ENCODE measurements at regions not wholly inside any gene's neighbourhood (a gene's known extent, or its start where the extent isn't known, plus 50 kb on each side); places are given as distances from the start of the nearest gene placed in this dataset.

DNA sequence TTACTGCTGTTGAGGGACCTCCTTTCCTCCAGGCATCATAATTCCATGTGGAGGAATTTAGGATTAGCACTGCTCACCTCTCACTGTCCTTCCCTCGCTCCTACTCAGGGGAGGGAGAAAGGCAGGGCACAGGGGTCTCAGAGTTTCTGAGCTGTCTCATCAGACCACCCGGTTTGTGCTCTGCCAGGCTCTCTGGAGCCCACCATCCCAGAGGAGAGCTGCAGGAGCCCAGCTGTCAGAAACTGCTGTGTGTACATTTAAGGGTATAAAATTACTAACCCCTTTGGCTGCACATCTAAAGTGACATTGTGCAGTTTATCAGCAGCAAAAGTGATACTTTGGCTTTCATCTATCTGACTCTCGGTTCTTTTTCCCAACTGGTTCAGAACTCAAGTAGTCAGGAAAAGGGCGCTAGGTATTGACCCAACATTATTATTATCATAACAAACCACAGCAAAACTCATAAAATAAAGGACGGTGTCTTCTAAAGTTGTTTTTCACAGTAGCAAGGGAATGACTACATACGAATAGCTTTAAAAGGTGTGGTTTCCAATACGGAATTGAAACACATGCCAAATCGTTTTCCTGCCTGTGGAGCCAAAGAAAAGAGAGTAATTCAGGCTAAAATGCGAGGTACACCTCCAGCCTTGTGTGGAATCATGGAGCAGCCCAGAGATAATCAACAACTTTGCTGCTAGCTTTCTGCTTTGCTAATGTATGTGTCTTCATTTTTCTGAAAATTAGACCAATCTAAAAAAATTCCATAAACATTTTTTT lies 348.1 kb downstream of the TMEM167A start:
- no peak for DNase-seq
- no peak overlapping the region for H3K4me3 ChIP-seq
- no peaks in the 10 kb centered on the region for H3K4me1 ChIP-seq
- intact Hi-C loops (cut with DNase I), result no loop called here
- TF ChIP-seq, protein P1, sequence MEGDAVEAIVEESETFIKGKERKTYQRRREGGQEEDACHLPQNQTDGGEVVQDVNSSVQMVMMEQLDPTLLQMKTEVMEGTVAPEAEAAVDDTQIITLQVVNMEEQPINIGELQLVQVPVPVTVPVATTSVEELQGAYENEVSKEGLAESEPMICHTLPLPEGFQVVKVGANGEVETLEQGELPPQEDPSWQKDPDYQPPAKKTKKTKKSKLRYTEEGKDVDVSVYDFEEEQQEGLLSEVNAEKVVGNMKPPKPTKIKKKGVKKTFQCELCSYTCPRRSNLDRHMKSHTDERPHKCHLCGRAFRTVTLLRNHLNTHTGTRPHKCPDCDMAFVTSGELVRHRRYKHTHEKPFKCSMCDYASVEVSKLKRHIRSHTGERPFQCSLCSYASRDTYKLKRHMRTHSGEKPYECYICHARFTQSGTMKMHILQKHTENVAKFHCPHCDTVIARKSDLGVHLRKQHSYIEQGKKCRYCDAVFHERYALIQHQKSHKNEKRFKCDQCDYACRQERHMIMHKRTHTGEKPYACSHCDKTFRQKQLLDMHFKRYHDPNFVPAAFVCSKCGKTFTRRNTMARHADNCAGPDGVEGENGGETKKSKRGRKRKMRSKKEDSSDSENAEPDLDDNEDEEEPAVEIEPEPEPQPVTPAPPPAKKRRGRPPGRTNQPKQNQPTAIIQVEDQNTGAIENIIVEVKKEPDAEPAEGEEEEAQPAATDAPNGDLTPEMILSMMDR (IDR thresholded peaks at IDR 0.05), result no peak
- H3K27ac ChIP-seq, result no peak overlapping the region
- WGBS, 3 donors, result 35 to 41% (median 38%) methylated on average over 9 of the region's 9 CpGs
- ATAC-seq, result no peak
- no peaks in the 10 kb centered on the region for H3K9me3 ChIP-seq
- H3K27me3 ChIP-seq (ENCODE audit: insufficient read depth in 3 of 3, low read length in 2 of 3), result no peaks in the 10 kb centered on the region
- no peaks in the 10 kb centered on the region for H3K36me3 ChIP-seq (ENCODE audit: insufficient read depth in 1 of 2, low read depth in 1 of 2)

DNA sequence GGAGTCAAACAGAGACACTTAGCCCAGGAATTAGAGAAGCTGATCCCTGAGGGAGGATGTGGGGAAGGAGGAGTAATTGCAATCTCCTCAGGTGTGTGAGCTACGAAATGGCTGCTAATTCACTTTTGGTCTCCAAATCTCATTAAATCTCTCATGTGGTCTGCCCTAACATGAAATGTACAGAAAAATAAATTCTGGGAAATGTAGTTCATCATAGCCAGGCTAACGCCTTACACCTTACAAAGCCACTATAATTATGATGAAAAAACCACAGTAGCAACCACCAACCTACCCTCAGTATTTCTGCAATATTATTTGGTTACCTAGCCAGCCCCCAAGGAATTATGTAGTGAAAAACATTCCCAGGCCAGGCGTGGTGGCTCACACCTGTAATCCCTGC lies 354.0 kb downstream of the TMEM167A start:
- H3K9me3 ChIP-seq, result no peaks in the 10 kb centered on the region
- no peaks in the 10 kb centered on the region for H3K4me1 ChIP-seq
- WGBS, 3 donors, result 93 to 96% (median 93%) methylated on average over 3 of the region's 3 CpGs
- ATAC-seq (no peak), DNase-seq (no peak)
- intact Hi-C loops (cut with DNase I), result no loop called here
- TF ChIP-seq, protein P1 (IDR thresholded peaks at IDR 0.05), result no peak
- no peaks in the 10 kb centered on the region for H3K27me3 ChIP-seq (ENCODE audit: insufficient read depth in 3 of 3, low read length in 2 of 3)
- no peaks in the 10 kb centered on the region for H3K36me3 ChIP-seq (ENCODE audit: insufficient read depth in 1 of 2, low read depth in 1 of 2)
- H3K4me3 ChIP-seq, result no peak overlapping the region
- no peak overlapping the region for H3K27ac ChIP-seq

DNA sequence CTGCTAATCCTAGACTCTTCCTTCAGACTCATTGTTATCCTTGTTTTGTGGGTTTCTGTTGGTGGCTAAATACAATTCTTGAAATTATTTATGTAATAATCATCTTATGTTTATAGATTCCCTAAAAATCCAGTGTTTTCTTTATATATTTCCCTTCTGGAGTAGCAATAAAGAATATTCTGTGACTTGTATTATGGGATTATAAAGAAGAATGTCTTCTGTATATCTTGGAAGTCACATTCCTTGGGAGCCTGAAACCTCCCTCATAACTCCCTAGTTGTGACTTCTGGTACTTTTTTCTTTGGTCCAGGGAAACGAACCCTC lies 356.1 kb downstream of the TMEM167A start:
- Histone ChIP-seq H3K4me1 (no peaks in the 10 kb centered on the region), H3K27me3 (ENCODE audit: insufficient read depth in 3 of 3, low read length in 2 of 3) (no peaks in the 10 kb centered on the region), H3K4me3 (no peak overlapping the region), H3K9me3 (no peaks in the 10 kb centered on the region), H3K27ac (no peak overlapping the region), H3K36me3 (ENCODE audit: insufficient read depth in 1 of 2, low read depth in 1 of 2) (no peaks in the 10 kb centered on the region)
- no peak for DNase-seq
- 74 to 85% (median 75%) methylated on average over 1 of the region's 1 CpG for WGBS, 3 donors
- ATAC-seq, result no peak
- intact Hi-C loops (cut with DNase I), result no loop called here
- TF ChIP-seq, protein P1 (IDR thresholded peaks at IDR 0.05), result no peak

DNA sequence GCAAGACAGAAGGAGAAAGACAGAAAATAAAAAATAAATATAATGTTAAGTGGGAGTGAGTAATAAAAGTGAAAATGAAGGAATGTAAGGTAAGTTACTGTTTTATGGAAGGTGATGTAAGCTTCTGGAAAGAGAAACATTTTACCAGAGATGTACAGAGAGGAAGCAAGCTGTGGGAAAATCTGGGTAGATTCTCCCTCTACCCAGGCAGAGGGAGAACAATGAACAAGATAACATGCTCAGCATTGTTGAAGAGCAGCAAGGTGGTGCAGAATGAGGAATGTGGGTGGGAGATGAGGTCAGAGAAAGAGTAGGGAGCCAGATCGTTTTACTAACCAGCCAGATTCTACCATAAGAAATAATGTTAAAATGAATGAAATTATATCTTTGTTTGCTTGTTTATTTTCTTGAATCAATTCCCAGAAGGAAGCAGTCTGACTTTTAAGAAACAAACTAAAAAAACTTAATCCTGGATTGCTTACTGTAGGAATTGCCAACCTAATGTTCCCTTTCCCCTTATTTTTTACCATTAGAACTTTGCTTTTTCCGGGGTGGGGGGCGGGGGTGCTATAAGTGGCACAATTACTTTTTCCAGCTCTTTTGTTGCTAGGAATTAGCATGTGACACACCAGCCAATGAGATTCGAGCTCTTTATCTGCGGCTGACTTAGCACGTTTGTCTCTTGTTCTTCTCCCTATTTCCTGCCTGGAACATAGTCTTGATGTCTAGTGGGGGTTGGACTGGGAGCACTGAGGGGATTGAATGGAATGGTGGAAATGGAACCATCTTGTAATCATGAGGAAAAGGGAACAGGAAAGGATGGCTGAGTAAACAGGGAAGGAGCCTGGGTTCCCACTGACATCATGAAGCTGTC lies 356.7 kb downstream of the TMEM167A start:
- Histone ChIP-seq H3K36me3 (ENCODE audit: insufficient read depth in 1 of 2, low read depth in 1 of 2) (no peaks in the 10 kb centered on the region), H3K4me3 (no peak overlapping the region), H3K9me3 (no peaks in the 10 kb centered on the region), H3K27me3 (ENCODE audit: insufficient read depth in 3 of 3, low read length in 2 of 3) (no peaks in the 10 kb centered on the region), H3K27ac (no peak overlapping the region), H3K4me1 (no peaks in the 10 kb centered on the region)
- DNase-seq, result no peak
- WGBS, 3 donors, result 52 to 56% (median 52%) methylated on average over 6 of the region's 6 CpGs
- intact Hi-C loops (cut with DNase I), result no loop called here
- TF ChIP-seq, protein P1 (IDR thresholded peaks at IDR 0.05), result no peak
- no peak for ATAC-seq

All from psoas muscle (tissue), 7 donors.